Mesenchymal stem cell (in vitro differentiated cells and primary cell): ENCODE measurements at regions not wholly inside any gene's neighbourhood (a gene's known extent, or its start where the extent isn't known, plus 50 kb on each side); places are given as distances from the start of the nearest gene placed in this dataset.

Experiments
- DNase-seq: peaks from one replicate; pipeline ENCODE4 v3.0.0-alpha.2; 2013
- H2AFZ ChIP-seq: one replicate; pipeline ENCODE4 v1.6.1; 2013; ENCODE audit warnings: low read depth, mild to moderate bottlenecking, control low read depth, inconsistent platforms, low read length, moderate library complexity
- H2AK5ac ChIP-seq: 2 replicates; pipeline ENCODE4 v1.6.1; 2013; ENCODE audit warnings: low read length, moderate library complexity, mild to moderate bottlenecking, inconsistent platforms; ENCODE audit not compliant: severe bottlenecking
- H2BK120ac ChIP-seq: one replicate; pipeline ENCODE4 v1.6.1; 2013; ENCODE audit warnings: low read depth, mild to moderate bottlenecking, inconsistent platforms, low read length, moderate library complexity
- H2BK12ac ChIP-seq, 2 experiments: one replicate each; pipeline ENCODE4 v1.6.1; 2013; ENCODE audit warnings: inconsistent platforms in 2 of 2, low read length in 2 of 2, mild to moderate bottlenecking in 2 of 2, moderate library complexity in 2 of 2, control low read depth in 1 of 2
- H2BK15ac ChIP-seq: one replicate; pipeline ENCODE4 v1.6.1; 2013; ENCODE audit warnings: mild to moderate bottlenecking, low read depth, inconsistent platforms; ENCODE audit not compliant: poor library complexity, severe bottlenecking
- H2BK5ac ChIP-seq: 2 replicates; pipeline ENCODE4 v1.6.1; 2013; ENCODE audit warnings: low read depth, mild to moderate bottlenecking, low read length, control low read depth, inconsistent platforms; ENCODE audit not compliant: poor library complexity, severe bottlenecking
- H3K14ac ChIP-seq, 2 experiments: one replicate each; pipeline ENCODE4 v1.6.1; 2013; ENCODE audit warnings: inconsistent platforms in 2 of 2, low read length in 2 of 2, control low read depth in 1 of 2, mild to moderate bottlenecking in 1 of 2, moderate library complexity in 1 of 2
- H3K18ac ChIP-seq, 2 experiments: one replicate each; pipeline ENCODE4 v1.6.1; 2013; ENCODE audit warnings: inconsistent platforms in 2 of 2, low read length in 2 of 2, control low read depth in 1 of 2, low read depth in 1 of 2, mild to moderate bottlenecking in 1 of 2
- H3K23ac ChIP-seq, 2 experiments: one replicate each; pipeline ENCODE4 v1.6.1; 2013; ENCODE audit warnings: inconsistent platforms in 2 of 2, low read length in 2 of 2, mild to moderate bottlenecking in 2 of 2, moderate library complexity in 2 of 2, control low read depth in 1 of 2
- H3K27ac ChIP-seq: 2 replicates; pipeline ENCODE4 v1.5.1; 2013; ENCODE audit warnings: mild to moderate bottlenecking, moderate library complexity, low read length, control low read depth, inconsistent platforms; ENCODE audit not compliant: poor library complexity, severe bottlenecking
- H3K27me3 ChIP-seq, 2 experiments: 2 replicates each; pipeline versions ENCODE4 v1.6.1 to v1.7.0; 2013; ENCODE audit warnings: low read length in 2 of 2, mild to moderate bottlenecking in 2 of 2, moderate library complexity in 2 of 2, control low read depth in 1 of 2, inconsistent platforms in 1 of 2; ENCODE audit not compliant: control insufficient read depth in 1 of 2, insufficient read depth in 1 of 2
- H3K36me3 ChIP-seq, 2 experiments: 2 replicates each; pipeline versions ENCODE4 v1.6.1 to v1.7.0; 2013; ENCODE audit warnings: low read length in 2 of 2, control low read depth in 1 of 2, inconsistent platforms in 1 of 2, low read depth in 1 of 2, mild to moderate bottlenecking in 1 of 2; ENCODE audit not compliant: insufficient read depth in 2 of 2, control insufficient read depth in 1 of 2
- H3K4ac ChIP-seq, 2 experiments: one replicate each; pipeline ENCODE4 v1.6.1; 2013; ENCODE audit warnings: inconsistent platforms in 2 of 2, low read length in 2 of 2, mild to moderate bottlenecking in 2 of 2, moderate library complexity in 2 of 2, control low read depth in 1 of 2, low read depth in 1 of 2
- H3K4me1 ChIP-seq: 2 replicates; pipeline ENCODE4 v1.6.1; 2013; ENCODE audit warnings: low read depth, low read length, control low read depth; ENCODE audit not compliant: control insufficient read depth, insufficient read depth
- H3K4me2 ChIP-seq: 2 replicates; pipeline ENCODE4 v1.6.1; 2013; ENCODE audit warnings: low read length, mild to moderate bottlenecking, inconsistent platforms; ENCODE audit not compliant: poor library complexity, severe bottlenecking
- H3K4me3 ChIP-seq, 2 experiments: 2 replicates each; pipeline versions ENCODE4 v1.5.1 to v1.7.0; 2013; ENCODE audit warnings: low read length in 2 of 2, mild to moderate bottlenecking in 2 of 2, control low read depth in 1 of 2, low read depth in 1 of 2; ENCODE audit not compliant: insufficient read depth in 1 of 2
- H3K79me1 ChIP-seq: replicated peaks from 2 replicates; pipeline ENCODE4 v1.6.1; 2013; ENCODE audit warnings: mild to moderate bottlenecking, control low read depth, low read length, inconsistent platforms; ENCODE audit not compliant: poor library complexity, severe bottlenecking
- H3K9ac ChIP-seq: 2 replicates; pipeline ENCODE4 v1.7.0; 2013; ENCODE audit warnings: mild to moderate bottlenecking, low read length, moderate library complexity
- H3K9me3 ChIP-seq: 2 replicates; pipeline ENCODE4 v1.7.0; 2013; ENCODE audit warnings: mild to moderate bottlenecking, low read length; ENCODE audit not compliant: control insufficient read depth
- H4K8ac ChIP-seq: one replicate; pipeline ENCODE4 v1.6.1; 2013; ENCODE audit warnings: inconsistent platforms, mild to moderate bottlenecking, low read length, moderate library complexity
- H4K91ac ChIP-seq: one replicate; pipeline ENCODE4 v1.6.1; 2013; ENCODE audit warnings: mild to moderate bottlenecking, low read length, inconsistent platforms
- WGBS: methylation state at CpG from one replicate; pipeline ENCODE4 v1.1.7; 2013; ENCODE audit warnings: mixed read lengths; 5-methylcytosine and 5-hydroxymethylcytosine counted together

DNA sequence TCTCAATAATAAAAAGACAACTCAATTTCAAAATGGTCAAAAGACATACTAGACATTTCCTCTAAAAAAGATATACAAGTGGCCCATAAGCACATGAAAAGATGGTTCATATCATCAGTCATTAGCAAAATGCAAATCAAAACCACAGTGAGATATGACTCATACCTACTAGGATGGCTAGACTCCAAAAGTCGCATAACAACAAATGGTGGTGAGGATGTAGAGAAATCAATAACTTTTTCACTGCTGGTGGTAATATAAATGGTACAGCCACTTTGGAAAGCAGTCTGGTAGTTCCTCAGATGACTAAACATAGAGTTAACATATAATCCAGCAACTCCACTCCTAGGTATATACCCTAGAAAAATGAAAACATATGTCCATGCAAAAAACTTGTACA, 242.3 kb upstream of the NOL4 start:
- H4K8ac ChIP-seq, result no peak overlapping the region
- no peaks in the 10 kb centered on the region for H3K27me3 ChIP-seq
- no peak overlapping the region for H3K18ac ChIP-seq
- H2AK5ac ChIP-seq, result no peak overlapping the region
- no peak overlapping the region for H2BK12ac ChIP-seq
- no peak for DNase-seq
- H2BK5ac ChIP-seq, result no peak overlapping the region
- H3K79me1 ChIP-seq, result no peaks in the 10 kb centered on the region
- H2BK120ac ChIP-seq, result no peak overlapping the region
- H3K9me3 ChIP-seq, result peaks cover 6% of the 10 kb centered on the region
- H3K23ac ChIP-seq, result no peak overlapping the region
- H3K4me2 ChIP-seq, result no peak overlapping the region
- no peak overlapping the region for H2BK15ac ChIP-seq
- no peak overlapping the region for H3K14ac ChIP-seq
- no peak overlapping the region for H3K4ac ChIP-seq
- H4K91ac ChIP-seq, result no peak overlapping the region
- WGBS, result no CpG with 5 or more reads among the region's 1 CpG
- no peak overlapping the region for H2AFZ ChIP-seq
- H3K27ac ChIP-seq, result no peak overlapping the region
- no peak overlapping the region for H3K4me3 ChIP-seq
- no peaks in the 10 kb centered on the region for H3K36me3 ChIP-seq
- no peaks in the 10 kb centered on the region for H3K4me1 ChIP-seq
- no peak overlapping the region for H3K9ac ChIP-seq

DNA sequence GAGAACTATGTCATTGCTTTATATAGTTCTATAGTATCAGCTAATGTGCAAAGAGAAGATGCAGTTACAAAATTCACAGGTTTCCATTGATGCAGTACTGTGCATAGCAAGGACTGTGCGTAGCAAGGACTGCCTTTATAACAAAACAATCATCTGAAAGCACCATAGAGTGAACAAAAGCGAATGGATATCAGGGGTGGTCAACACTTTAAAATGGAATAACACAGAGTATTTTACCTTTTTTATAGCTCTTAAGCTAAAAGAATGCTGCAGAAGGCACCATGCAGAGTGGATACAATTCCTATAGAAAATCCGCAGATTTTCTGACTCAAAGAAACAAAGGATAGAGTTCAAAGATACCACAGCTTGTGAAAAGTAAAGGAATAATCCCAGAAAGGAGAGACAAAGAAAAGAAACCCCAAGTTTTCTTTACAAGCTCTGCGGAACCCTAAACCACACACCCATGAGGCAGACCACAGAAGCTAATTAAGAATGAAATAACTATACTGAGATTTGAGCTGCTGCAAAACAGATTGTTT, 229.9 kb upstream of the DTNA start:
- no CpG with 5 or more reads among the region's 4 CpGs for WGBS
- no peak overlapping the region for H2BK12ac ChIP-seq

DNA sequence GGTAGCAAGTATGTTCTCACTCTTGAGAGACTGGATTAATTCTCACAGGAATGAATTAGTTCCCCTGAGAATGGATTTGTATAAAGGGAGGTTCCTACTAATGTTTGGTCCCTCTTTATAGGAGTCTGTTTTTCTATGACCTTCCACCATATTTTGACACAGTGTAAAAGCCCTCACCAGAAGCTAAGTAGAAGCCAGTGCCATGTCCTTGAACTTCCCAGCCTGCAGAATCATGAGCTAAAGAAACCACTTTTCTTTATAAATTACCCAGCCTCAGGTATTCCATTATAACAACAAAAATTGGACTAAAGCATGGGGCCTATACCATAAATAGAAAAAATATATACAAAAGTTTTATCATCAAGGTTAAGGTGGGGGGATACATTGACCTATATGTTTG, 227.9 kb upstream of the DTNA start:
- no peak overlapping the region for H3K23ac ChIP-seq
- no peak overlapping the region for H2BK5ac ChIP-seq
- H3K27ac ChIP-seq, result no peak overlapping the region
- no peak overlapping the region for H3K4me2 ChIP-seq
- no peaks in the 10 kb centered on the region for H3K27me3 ChIP-seq
- no peaks in the 10 kb centered on the region for H3K9me3 ChIP-seq
- no peak overlapping the region for H3K18ac ChIP-seq
- H3K4me3 ChIP-seq, result no peak overlapping the region
- H3K4ac ChIP-seq, result no peak overlapping the region
- H3K36me3 ChIP-seq, result no peaks in the 10 kb centered on the region
- H3K9ac ChIP-seq, result no peak overlapping the region
- H3K4me1 ChIP-seq, result no peaks in the 10 kb centered on the region
- H2AK5ac ChIP-seq, result no peak overlapping the region
- no peaks in the 10 kb centered on the region for H3K79me1 ChIP-seq
- no peak for DNase-seq
- no peak overlapping the region for H2BK120ac ChIP-seq
- no peak overlapping the region for H2BK12ac ChIP-seq
- H4K91ac ChIP-seq, result no peak overlapping the region
- H2BK15ac ChIP-seq, result no peak overlapping the region
- no peak overlapping the region for H3K14ac ChIP-seq
- no peak overlapping the region for H2AFZ ChIP-seq
- H4K8ac ChIP-seq, result no peak overlapping the region

More for the DNA sequence above, 229.9 kb upstream of the DTNA start:
- Histone ChIP-seq H3K9ac (no peak overlapping the region), H2BK5ac (no peak overlapping the region), H4K91ac (no peak overlapping the region), H3K79me1 (no peaks in the 10 kb centered on the region), H4K8ac (no peak overlapping the region), H2AK5ac (no peak overlapping the region), H3K4ac (no peak overlapping the region), H3K27ac (no peak overlapping the region), H3K23ac (no peak overlapping the region), H2BK120ac (no peak overlapping the region), H3K14ac (no peak overlapping the region), H3K4me2 (no peak overlapping the region), H3K27me3 (no peaks in the 10 kb centered on the region), H3K36me3 (no peaks in the 10 kb centered on the region), H2BK15ac (no peak overlapping the region), H2AFZ (no peak overlapping the region), H3K9me3 (no peaks in the 10 kb centered on the region), H3K18ac (no peak overlapping the region), H3K4me3 (no peak overlapping the region), H3K4me1 (no peaks in the 10 kb centered on the region)
- DNase-seq, result no peak

DNA sequence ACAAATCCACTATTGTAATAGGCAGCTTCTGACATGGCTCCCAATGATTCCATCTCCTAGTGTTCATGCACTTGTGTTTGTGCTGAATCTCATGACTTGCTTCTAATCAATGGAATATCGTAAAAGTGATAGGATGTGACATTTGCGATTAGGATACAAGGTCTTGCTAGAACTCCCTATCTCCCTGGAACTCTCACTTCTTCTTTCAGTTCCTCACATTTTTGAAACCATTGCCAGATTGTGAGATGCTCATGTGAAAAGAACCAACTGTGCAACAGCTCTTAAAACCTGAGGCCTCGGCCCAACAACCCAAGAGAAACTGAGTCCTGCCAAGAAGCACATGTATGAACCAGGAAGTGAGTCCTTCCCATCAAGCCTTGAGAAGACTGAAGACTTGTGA, 226.9 kb upstream of the DTNA start:
- no peak overlapping the region for H2BK120ac ChIP-seq
- H3K79me1 ChIP-seq, result no peaks in the 10 kb centered on the region
- no peak overlapping the region for H4K8ac ChIP-seq
- H3K14ac ChIP-seq, result no peak overlapping the region
- H3K36me3 ChIP-seq, result no peaks in the 10 kb centered on the region
- no peak overlapping the region for H3K9ac ChIP-seq
- H2AK5ac ChIP-seq, result no peak overlapping the region
- H3K4me2 ChIP-seq, result no peak overlapping the region
- no peak overlapping the region for H2BK15ac ChIP-seq
- H3K23ac ChIP-seq, result no peak overlapping the region
- H3K4me3 ChIP-seq, result no peak overlapping the region
- no peaks in the 10 kb centered on the region for H3K4me1 ChIP-seq
- 92% methylated on average over 3 of the region's 3 CpGs for WGBS
- H2BK5ac ChIP-seq, result no peak overlapping the region
- no peak overlapping the region for H2BK12ac ChIP-seq
- H3K27ac ChIP-seq, result no peak overlapping the region
- H3K27me3 ChIP-seq, result no peaks in the 10 kb centered on the region
- DNase-seq, result no peak
- H3K18ac ChIP-seq, result no peak overlapping the region
- no peak overlapping the region for H4K91ac ChIP-seq
- no peaks in the 10 kb centered on the region for H3K9me3 ChIP-seq
- H2AFZ ChIP-seq, result no peak overlapping the region
- H3K4ac ChIP-seq, result no peak overlapping the region
